ENCODE measurements at regions not wholly inside any gene's neighbourhood (a gene's known extent, or its start where the extent isn't known, plus 50 kb on each side); places are given as distances from the start of the nearest gene placed in this dataset.
"Not testable (repeated sequence)": the region's sequence is repeated elsewhere in the genome, so short reads cannot be mapped to it uniquely, and the experiment has no call there.

DNA sequence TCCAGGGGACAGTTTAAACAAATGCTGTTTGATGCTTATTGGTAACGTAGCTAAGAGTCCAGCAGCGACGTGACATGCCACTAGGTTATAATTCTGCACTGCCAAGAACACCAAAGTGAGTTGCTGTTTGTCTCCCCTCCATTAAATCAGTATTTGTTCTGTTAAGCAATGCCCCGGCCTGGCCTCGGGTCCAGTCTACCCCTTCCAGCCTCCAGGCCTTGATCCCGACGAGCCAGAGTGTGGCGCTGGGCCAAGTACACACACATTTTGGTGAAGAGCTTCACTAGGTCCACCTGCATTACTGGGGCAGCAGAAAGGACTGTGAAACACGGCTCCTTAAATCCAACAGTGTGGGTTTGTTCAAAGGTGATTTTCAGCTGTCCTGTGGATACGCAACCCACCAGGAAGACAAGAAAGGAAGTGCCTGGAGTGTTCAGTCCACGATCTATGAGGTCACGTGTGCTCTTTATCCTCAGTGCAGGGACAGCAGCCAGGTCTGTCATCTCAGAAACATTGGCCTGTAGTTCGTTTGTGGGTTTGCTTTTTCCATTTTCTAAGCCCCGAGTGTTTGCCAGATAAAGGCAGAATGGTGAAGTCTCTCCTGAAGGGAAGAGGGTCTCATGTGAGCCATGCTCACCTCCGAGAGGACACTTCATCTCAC is 58.7 kb upstream of the GPR31 start:
- TF ChIP-seq, protein P1, sequence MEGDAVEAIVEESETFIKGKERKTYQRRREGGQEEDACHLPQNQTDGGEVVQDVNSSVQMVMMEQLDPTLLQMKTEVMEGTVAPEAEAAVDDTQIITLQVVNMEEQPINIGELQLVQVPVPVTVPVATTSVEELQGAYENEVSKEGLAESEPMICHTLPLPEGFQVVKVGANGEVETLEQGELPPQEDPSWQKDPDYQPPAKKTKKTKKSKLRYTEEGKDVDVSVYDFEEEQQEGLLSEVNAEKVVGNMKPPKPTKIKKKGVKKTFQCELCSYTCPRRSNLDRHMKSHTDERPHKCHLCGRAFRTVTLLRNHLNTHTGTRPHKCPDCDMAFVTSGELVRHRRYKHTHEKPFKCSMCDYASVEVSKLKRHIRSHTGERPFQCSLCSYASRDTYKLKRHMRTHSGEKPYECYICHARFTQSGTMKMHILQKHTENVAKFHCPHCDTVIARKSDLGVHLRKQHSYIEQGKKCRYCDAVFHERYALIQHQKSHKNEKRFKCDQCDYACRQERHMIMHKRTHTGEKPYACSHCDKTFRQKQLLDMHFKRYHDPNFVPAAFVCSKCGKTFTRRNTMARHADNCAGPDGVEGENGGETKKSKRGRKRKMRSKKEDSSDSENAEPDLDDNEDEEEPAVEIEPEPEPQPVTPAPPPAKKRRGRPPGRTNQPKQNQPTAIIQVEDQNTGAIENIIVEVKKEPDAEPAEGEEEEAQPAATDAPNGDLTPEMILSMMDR (IDR thresholded peaks at IDR 0.05), result not testable (repeated sequence)
- TF ChIP-seq POLR2A, EP300 (IDR thresholded peaks at IDR 0.05): not testable (repeated sequence)

Data from stomach (tissue), 4 donors.